K562 (cell line): ENCODE measurements at regions not wholly inside any gene's neighbourhood (a gene's known extent, or its start where the extent isn't known, plus 50 kb on each side); places are given as distances from the start of the nearest gene placed in this dataset.

Experiments used
- ATAC-seq: fragments of 200-7000 bp; cut with Tn5 transposase; 3 replicates; pipeline ENCODE4 v1.9.1; 2020; ENCODE audit warnings: moderate library complexity
- BruUV-seq: library from RNA; stranded (reverse); fragments of 400-500 nt; replicated peaks from 2 replicates; lab custom pipeline; 2021; lab: Mats Ljungman, UMichigan
- CTCF ChIA-PET: fragments of 300-600 bp; formaldehyde crosslinking; extraction: SDS; loops from one replicate; lab custom pipeline; 2021; ENCODE audit warnings: low intra/inter-chr PET ratio; lab: Yijun Ruan, JAX
- POLR2A ChIA-PET: fragments of 300-600, 350-650 bp; sonication (Branson Sonifier 250); formaldehyde crosslinking; extraction: SDS; loops from one replicate; lab custom pipeline; 2021; ENCODE audit warnings: antibody characterized with exemption, inconsistent platforms; lab: Yijun Ruan, JAX
- DNase-seq, 4 experiments: peaks; one replicate each; pipeline versions ENCODE4 v3.0.0 to v3.0.0-alpha.2; 2011 to 2018; ENCODE audit warnings: low spot score in 3 of 4, mixed read lengths in 3 of 4; ENCODE audit errors: extremely low read depth in 1 of 4
- FAIRE-seq: peaks from 2 replicates; lab custom pipeline; 2011; peaks lifted over from hg19 to GRCh38; lab: Jason Lieb, UNC
- H2AFZ ChIP-seq: 2 replicates; pipeline ENCODE4 v1.6.0; 2011; ENCODE audit warnings: low read depth, low read length, control low read depth, inconsistent platforms
- H3K27ac ChIP-seq: fragments of 200-600 bp; 3 replicates; pipeline ENCODE4 v1.8.0; 2011; ENCODE audit warnings: low read depth, mild to moderate bottlenecking, control low read depth, inconsistent platforms, low read length, moderate library complexity, mixed read lengths; ENCODE audit errors: extremely low read depth
- H3K27me3 ChIP-seq, 2 experiments: fragments of 300-600 bp in 1 of 2; 2 replicates in 1 of 2; 3 replicates in 1 of 2; pipeline versions ENCODE4 v1.6.0 to v1.8.0; 2011; ENCODE audit warnings: inconsistent platforms in 2 of 2, low read length in 2 of 2, mild to moderate bottlenecking in 1 of 2, mixed read lengths in 1 of 2, moderate library complexity in 1 of 2; ENCODE audit not compliant: control insufficient read depth in 2 of 2, insufficient read depth in 2 of 2
- H3K36me3 ChIP-seq: fragments of 300-600 bp; 3 replicates; pipeline ENCODE4 v1.8.0; 2011; ENCODE audit warnings: mild to moderate bottlenecking, low read length, inconsistent platforms; ENCODE audit not compliant: control insufficient read depth, insufficient read depth
- H3K4me1 ChIP-seq, 2 experiments: fragments of 200-600 bp in 1 of 2; replicated peaks in 1 of 2; 2 replicates in 1 of 2; 3 replicates in 1 of 2; pipeline versions ENCODE4 v1.5.1 to v1.8.0; 2011; ENCODE audit warnings: inconsistent platforms in 2 of 2, low read length in 2 of 2, mild to moderate bottlenecking in 1 of 2, mixed read lengths in 1 of 2, moderate library complexity in 1 of 2; ENCODE audit not compliant: control insufficient read depth in 2 of 2, insufficient read depth in 2 of 2
- H3K4me2 ChIP-seq: 2 replicates; pipeline ENCODE4 v1.6.1; 2011; ENCODE audit warnings: low read length, control low read depth, inconsistent platforms, mixed read lengths; ENCODE audit not compliant: insufficient read depth
- H3K4me3 ChIP-seq: fragments of 200-600 bp; sonication (generic), shearing (Covaris generic); 2 replicates; pipeline ENCODE4 v1.5.1; 2016; ENCODE audit warnings: control low read depth, inconsistent platforms
- H3K79me2 ChIP-seq: fragments of 200-600 bp; 3 replicates; pipeline ENCODE4 v1.8.0; 2011; ENCODE audit warnings: low read length, inconsistent platforms; ENCODE audit not compliant: control insufficient read depth, insufficient read depth
- H3K9ac ChIP-seq, 2 experiments: 2 replicates each; pipeline versions ENCODE4 v1.6.0 to v1.6.1; 2011; ENCODE audit warnings: low read depth in 2 of 2, low read length in 2 of 2, control low read depth in 1 of 2, inconsistent platforms in 1 of 2, mild to moderate bottlenecking in 1 of 2, mixed read lengths in 1 of 2; ENCODE audit not compliant: insufficient read depth in 1 of 2
- H3K9me1 ChIP-seq: one replicate; pipeline ENCODE4 v1.6.0; 2011; ENCODE audit warnings: inconsistent platforms, mild to moderate bottlenecking, low read length, moderate library complexity; ENCODE audit not compliant: control insufficient read depth, insufficient read depth
- H3K9me3 ChIP-seq: replicated peaks from 2 replicates; pipeline ENCODE4 v1.5.1; 2011; ENCODE audit warnings: low read depth, low read length, inconsistent platforms; ENCODE audit not compliant: control insufficient read depth, insufficient read depth
- H4K20me1 ChIP-seq: replicated peaks from 2 replicates; pipeline ENCODE4 v1.6.1; 2011; ENCODE audit warnings: low read length, inconsistent platforms, mixed read lengths; ENCODE audit not compliant: control insufficient read depth, insufficient read depth
- CREB1 ChIP-seq, 2 experiments: sonication (generic) in 1 of 2; formaldehyde crosslinking in 1 of 2; IDR thresholded peaks; 2 replicates each; pipeline versions ENCODE4 v1.6.1 to v1.8.0; 2012 to 2022; ENCODE audit warnings: inconsistent platforms in 1 of 2, mild to moderate bottlenecking in 1 of 2, missing genetic modification reagents in 1 of 2, moderate library complexity in 1 of 2
- EGR1 ChIP-seq: fragments of 450-650 bp; conservative IDR thresholded peaks from 2 replicates; pipeline ENCODE4 v1.6.1; 2017; ENCODE audit warnings: mild to moderate bottlenecking
- ESRRA ChIP-seq: fragments of 450-650 bp; IDR thresholded peaks from 2 replicates; pipeline ENCODE4 v1.6.1; 2014; ENCODE audit warnings: low read depth, mild to moderate bottlenecking, moderate library complexity, borderline replicate concordance
- HES1 ChIP-seq: fragments of 450-650 bp; IDR thresholded peaks from 2 replicates; pipeline ENCODE4 v1.6.1; 2016; ENCODE audit warnings: low read depth, mild to moderate bottlenecking, moderate library complexity
- ID3 ChIP-seq, 2 experiments: fragments of 250-450 bp in 1 of 2; fragments of 450-650 bp in 1 of 2; sonication (Bioruptor Pico) in 1 of 2; IDR thresholded peaks; 2 replicates each; pipeline versions ENCODE4 v1.6.1 to v1.8.0; 2016 to 2021; ENCODE audit warnings: mild to moderate bottlenecking in 2 of 2, moderate library complexity in 2 of 2, missing compliant biosample characterization in 1 of 2, missing genetic modification characterization in 1 of 2
- LEF1 ChIP-seq: fragments of 450-650 bp; IDR thresholded peaks from 2 replicates; pipeline ENCODE4 v1.6.1; 2016; ENCODE audit warnings: mild to moderate bottlenecking
- PRPF4 ChIP-seq: fragments of 200-400 bp; formaldehyde crosslinking; IDR thresholded peaks from one replicate; pipeline ENCODE4 v1.6.1; 2017; ENCODE audit warnings: low read length, low read depth, mild to moderate bottlenecking; ENCODE audit not compliant: insufficient read depth, poor library complexity, severe bottlenecking
- SMARCC2 ChIP-seq: fragments of 450-650 bp; IDR thresholded peaks from 2 replicates; pipeline ENCODE4 v1.6.1; 2017; ENCODE audit warnings: antibody characterized with exemption, moderate library complexity, mild to moderate bottlenecking, low read depth
- SP1 ChIP-seq: sonication (generic); formaldehyde crosslinking; IDR thresholded peaks from 2 replicates; pipeline ENCODE4 v1.8.1; 2022; ENCODE audit warnings: mild to moderate bottlenecking, missing genetic modification reagents
- TFAM ChIP-seq: fragments of 250-450 bp; sonication (Bioruptor Pico); conservative IDR thresholded peaks from 2 replicates; pipeline ENCODE4 v1.5.0; 2021; ENCODE audit warnings: mild to moderate bottlenecking, moderate library complexity
- TOE1 ChIP-seq, 2 experiments: fragments of 450-650 bp in 1 of 2; sonication (generic) in 1 of 2; formaldehyde crosslinking in 1 of 2; IDR thresholded peaks; 2 replicates each; pipeline versions ENCODE4 v1.7.1 to v1.8.0; 2016 to 2022; ENCODE audit warnings: borderline replicate concordance in 2 of 2, mild to moderate bottlenecking in 2 of 2, antibody characterized with exemption in 1 of 2, inconsistent platforms in 1 of 2, low read depth in 1 of 2, missing genetic modification reagents in 1 of 2, moderate library complexity in 1 of 2
- TRIM28 ChIP-seq: fragments of 450-650 bp; IDR thresholded peaks from 2 replicates; pipeline ENCODE4 v1.6.1; 2017
- ZNF583 ChIP-seq: fragments of 250-450 bp; sonication (Bioruptor Pico); IDR thresholded peaks from 2 replicates; pipeline ENCODE4 v1.4.0; 2020
- ZNF785 ChIP-seq: fragments of 250-450 bp; sonication (Bioruptor Pico); IDR thresholded peaks from 2 replicates; pipeline ENCODE4 v1.4.0; 2020; ENCODE audit warnings: mild to moderate bottlenecking
- WGBS: fragments of 100-300 bp; shearing (Covaris generic); methylation state at CpG from one replicate; pipeline ENCODE4 v1.1.6; 2016; ENCODE audit warnings: low coverage, mixed read lengths; ENCODE audit not compliant: insufficient coverage; ENCODE audit errors: missing lambda C conversion rate; 5-methylcytosine and 5-hydroxymethylcytosine counted together
- in situ Hi-C: fragments of 300-500 bp; cut with MboI; formaldehyde crosslinking; loops from 4 replicates; pipeline ENCODE4 v1.15.0; 2018; ENCODE audit warnings: inconsistent platforms, mixed read lengths
- intact Hi-C: fragments of 100-400 bp; cut with micrococcal nuclease; formaldehyde crosslinking; loops from 2 replicates; pipeline ENCODE4 v1.14.2; 2022
- TF ChIP-seq, protein P1 (sequence below): fragments of 450-650 bp; formaldehyde crosslinking; IDR thresholded peaks from 2 replicates; pipeline ENCODE4 v1.4.0; 2020; ENCODE audit warnings: mild to moderate bottlenecking, moderate library complexity

DNA sequence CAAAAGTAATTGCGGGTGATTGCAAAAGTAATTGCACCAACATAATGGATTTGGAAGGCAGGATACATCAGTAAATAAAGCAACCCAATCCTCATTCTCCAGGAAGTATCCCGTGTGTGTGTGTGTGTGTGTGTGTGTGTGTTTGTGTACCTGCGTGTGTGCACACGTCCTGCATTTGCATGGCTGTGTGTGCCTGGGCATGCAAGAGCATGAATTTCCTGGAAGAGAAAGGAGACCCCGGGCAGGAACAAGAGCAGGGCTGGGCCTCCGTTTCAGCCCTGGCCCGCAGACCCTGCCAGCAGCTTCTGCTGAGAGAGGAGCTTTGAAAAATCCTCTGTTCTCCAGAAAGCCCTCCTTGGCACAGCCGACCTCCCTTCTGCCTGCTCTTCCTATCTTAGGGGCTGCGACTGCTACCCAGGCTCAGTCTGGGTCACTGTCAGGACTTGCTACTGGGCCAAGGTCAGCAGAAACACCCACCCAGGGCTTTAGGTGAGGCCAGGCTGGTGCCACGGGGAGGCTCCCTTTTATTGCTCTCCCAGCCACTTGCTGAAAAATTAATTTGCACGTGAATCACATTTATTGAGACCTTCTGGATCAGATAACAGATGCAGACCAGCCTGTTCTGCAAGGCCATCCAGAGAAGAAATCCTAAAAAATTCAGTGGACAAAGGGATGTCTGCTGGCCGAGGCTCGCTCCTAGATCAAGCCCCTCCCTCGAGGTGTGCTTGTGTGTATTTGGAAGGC lies 258.3 kb downstream of the ZNF536 start (continued):
- TF ChIP-seq, protein P1, sequence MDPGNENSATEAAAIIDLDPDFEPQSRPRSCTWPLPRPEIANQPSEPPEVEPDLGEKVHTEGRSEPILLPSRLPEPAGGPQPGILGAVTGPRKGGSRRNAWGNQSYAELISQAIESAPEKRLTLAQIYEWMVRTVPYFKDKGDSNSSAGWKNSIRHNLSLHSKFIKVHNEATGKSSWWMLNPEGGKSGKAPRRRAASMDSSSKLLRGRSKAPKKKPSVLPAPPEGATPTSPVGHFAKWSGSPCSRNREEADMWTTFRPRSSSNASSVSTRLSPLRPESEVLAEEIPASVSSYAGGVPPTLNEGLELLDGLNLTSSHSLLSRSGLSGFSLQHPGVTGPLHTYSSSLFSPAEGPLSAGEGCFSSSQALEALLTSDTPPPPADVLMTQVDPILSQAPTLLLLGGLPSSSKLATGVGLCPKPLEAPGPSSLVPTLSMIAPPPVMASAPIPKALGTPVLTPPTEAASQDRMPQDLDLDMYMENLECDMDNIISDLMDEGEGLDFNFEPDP (CRISPR knock-in tag) = no peak
- TF ChIP-seq CREB1 (IDR thresholded peaks at IDR 0.05) = no peak
- TF ChIP-seq CREB1 (CRISPR knock-in tag; IDR thresholded peaks at IDR 0.05) = no peak
- no peak for TF ChIP-seq PRPF4
- no peak for TF ChIP-seq ID3 (CRISPR knock-in tag; IDR thresholded peaks at IDR 0.05)
- no peak for TF ChIP-seq ID3 (tag; IDR thresholded peaks at IDR 0.05)
- TF ChIP-seq SMARCC2 = no peak
- TF ChIP-seq, all 486 proteins: peak for 0

- no peaks in the 10 kb centered on the region for H4K20me1 ChIP-seq
- peaks cover 0 to 15% of the 10 kb centered on the region in 2 experiments; a peak in 4 of 5 replicates for H3K27me3 ChIP-seq
- H3K36me3 ChIP-seq = no peaks in the 10 kb centered on the region
- no peaks in the 10 kb centered on the region for H3K9me1 ChIP-seq
- intact Hi-C loops (no loop called here), in situ Hi-C loops (no loop called here)
- H2AFZ ChIP-seq = no peak overlapping the region
- FAIRE-seq (no peak), ATAC-seq (no peak), DNase-seq (no peak)
- TF ChIP-seq ZNF583 (CRISPR knock-in tag) (no peak), TRIM28 (no peak), SP1 (CRISPR knock-in tag) (no peak), EGR1 (no peak), TFAM (no peak), LEF1 (no peak), ESRRA (no peak), TOE1 (IDR thresholded peaks at IDR 0.05; ENCODE audit: borderline replicate concordance) (no peak), TOE1 (CRISPR knock-in tag; IDR thresholded peaks at IDR 0.05; ENCODE audit: borderline replicate concordance, low read depth) (no peak), ZNF785 (CRISPR knock-in tag) (no peak), HES1 (no peak)
- no peaks in the 10 kb centered on the region for H3K4me1 ChIP-seq
- H3K79me2 ChIP-seq = no peaks in the 10 kb centered on the region
- H3K4me2 ChIP-seq = no peak overlapping the region
- ChIA-PET POLR2A (no interaction called here), CTCF (no interaction called here)
- no peaks in the 10 kb centered on the region for H3K9me3 ChIP-seq
- no peak overlapping the region for H3K27ac ChIP-seq
- BruUV-seq = no TSS peak
- H3K9ac ChIP-seq = no peak overlapping the region
- WGBS = 2% methylated on average over 5 of the region's 5 CpGs
- H3K4me3 ChIP-seq = no peak overlapping the region
Measured at GRCh38 chr19:30629086-30629485, 256.9 kb downstream of the ZNF536 start.
